Chondrocyte (in vitro differentiated cells): ENCODE measurements at regions not wholly inside any gene's neighbourhood (a gene's known extent, or its start where the extent isn't known, plus 50 kb on each side); places are given as distances from the start of the nearest gene placed in this dataset.

Experiments used
- DNase-seq: peaks from one replicate; pipeline ENCODE4 v3.0.0; 2021; ENCODE audit warnings: mixed read lengths, low spot score
- H3K27ac Mint-ChIP-seq: one replicate; pipeline ENCODE4 v1.8.0; 2021; ENCODE audit warnings: mild to moderate bottlenecking, moderate library complexity, mixed read lengths; ENCODE audit not compliant: unreplicated experiment
- H3K27me3 Mint-ChIP-seq: 2 replicates; pipeline ENCODE4 v1.8.0; 2021; ENCODE audit warnings: low read depth, mixed read lengths
- H3K36me3 Mint-ChIP-seq: 2 replicates; pipeline ENCODE4 v1.8.0; 2021; ENCODE audit warnings: low read depth, mixed read lengths
- H3K4me1 Mint-ChIP-seq: 2 replicates; pipeline ENCODE4 v1.8.0; 2021; ENCODE audit warnings: low read depth, mild to moderate bottlenecking, mixed read lengths
- H3K4me3 Mint-ChIP-seq: one replicate; pipeline ENCODE4 v1.8.0; 2021; ENCODE audit warnings: mild to moderate bottlenecking, moderate library complexity, mixed read lengths; ENCODE audit not compliant: unreplicated experiment
- H3K9me3 Mint-ChIP-seq: 2 replicates; pipeline ENCODE4 v1.8.0; 2021; ENCODE audit warnings: low read depth, mixed read lengths
- TF ChIP-seq, protein P1 (sequence below): fragments of 200-600 bp; sonication (generic); IDR thresholded peaks from 2 replicates; pipeline ENCODE4 v1.5.0; 2021; ENCODE audit warnings: antibody characterized with exemption, mild to moderate bottlenecking, moderate library complexity

DNA sequence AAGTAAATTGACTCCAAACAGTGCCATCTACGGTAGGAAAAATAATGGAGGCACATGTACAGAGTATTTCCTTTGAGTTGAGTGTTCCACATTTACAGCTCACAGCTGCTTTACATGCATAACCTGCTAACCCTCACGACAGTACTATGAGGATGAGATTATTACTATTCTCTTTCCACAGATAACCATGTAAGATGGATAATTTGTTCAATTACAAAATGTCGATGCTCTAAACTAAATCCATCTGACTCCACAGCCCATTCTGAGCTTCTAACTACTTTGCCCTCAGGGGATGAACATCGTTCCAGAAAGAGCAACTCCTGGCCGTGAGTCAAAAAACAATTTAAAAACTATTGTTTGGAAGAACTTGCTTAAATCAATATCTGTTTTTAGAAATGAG lies 330.4 kb upstream of the NWD2 start:
- Mint-ChIP-seq H3K27me3 (no peaks in the 10 kb centered on the region), H3K36me3 (no peaks in the 10 kb centered on the region), H3K27ac (no peak overlapping the region)

DNA sequence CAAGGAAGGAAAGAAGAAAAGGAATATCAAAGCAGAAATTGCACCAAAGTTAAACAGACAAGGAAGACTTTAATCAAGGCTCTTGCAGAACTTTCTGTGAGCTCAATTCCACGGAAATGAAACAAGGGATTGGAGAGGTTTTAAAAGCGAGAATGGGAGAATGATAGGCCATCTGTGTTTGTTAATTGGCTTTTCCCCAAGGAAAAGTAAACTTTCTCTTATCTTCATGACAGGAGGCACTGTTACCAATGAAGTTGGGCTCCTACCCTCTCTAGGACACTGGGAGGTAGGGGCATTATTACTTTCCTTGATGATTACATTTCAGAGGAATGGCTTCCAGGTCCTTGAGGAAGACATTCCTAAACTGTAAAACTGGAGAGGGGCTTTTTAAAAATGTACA lies 328.8 kb upstream of the NWD2 start:
- H3K36me3 Mint-ChIP-seq: no peaks in the 10 kb centered on the region
- H3K4me3 Mint-ChIP-seq: no peak overlapping the region
- no peaks in the 10 kb centered on the region for H3K4me1 Mint-ChIP-seq
- TF ChIP-seq, protein P1, sequence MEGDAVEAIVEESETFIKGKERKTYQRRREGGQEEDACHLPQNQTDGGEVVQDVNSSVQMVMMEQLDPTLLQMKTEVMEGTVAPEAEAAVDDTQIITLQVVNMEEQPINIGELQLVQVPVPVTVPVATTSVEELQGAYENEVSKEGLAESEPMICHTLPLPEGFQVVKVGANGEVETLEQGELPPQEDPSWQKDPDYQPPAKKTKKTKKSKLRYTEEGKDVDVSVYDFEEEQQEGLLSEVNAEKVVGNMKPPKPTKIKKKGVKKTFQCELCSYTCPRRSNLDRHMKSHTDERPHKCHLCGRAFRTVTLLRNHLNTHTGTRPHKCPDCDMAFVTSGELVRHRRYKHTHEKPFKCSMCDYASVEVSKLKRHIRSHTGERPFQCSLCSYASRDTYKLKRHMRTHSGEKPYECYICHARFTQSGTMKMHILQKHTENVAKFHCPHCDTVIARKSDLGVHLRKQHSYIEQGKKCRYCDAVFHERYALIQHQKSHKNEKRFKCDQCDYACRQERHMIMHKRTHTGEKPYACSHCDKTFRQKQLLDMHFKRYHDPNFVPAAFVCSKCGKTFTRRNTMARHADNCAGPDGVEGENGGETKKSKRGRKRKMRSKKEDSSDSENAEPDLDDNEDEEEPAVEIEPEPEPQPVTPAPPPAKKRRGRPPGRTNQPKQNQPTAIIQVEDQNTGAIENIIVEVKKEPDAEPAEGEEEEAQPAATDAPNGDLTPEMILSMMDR: no peak
- no peak for DNase-seq
- no peak overlapping the region for H3K27ac Mint-ChIP-seq
- no peaks in the 10 kb centered on the region for H3K9me3 Mint-ChIP-seq
- H3K27me3 Mint-ChIP-seq: no peaks in the 10 kb centered on the region

More for the DNA sequence above, 330.4 kb upstream of the NWD2 start:
- Mint-ChIP-seq H3K4me1 (no peaks in the 10 kb centered on the region), H3K4me3 (no peak overlapping the region), H3K9me3 (no peaks in the 10 kb centered on the region)
- no peak for DNase-seq
- TF ChIP-seq, protein P1: no peak

DNA sequence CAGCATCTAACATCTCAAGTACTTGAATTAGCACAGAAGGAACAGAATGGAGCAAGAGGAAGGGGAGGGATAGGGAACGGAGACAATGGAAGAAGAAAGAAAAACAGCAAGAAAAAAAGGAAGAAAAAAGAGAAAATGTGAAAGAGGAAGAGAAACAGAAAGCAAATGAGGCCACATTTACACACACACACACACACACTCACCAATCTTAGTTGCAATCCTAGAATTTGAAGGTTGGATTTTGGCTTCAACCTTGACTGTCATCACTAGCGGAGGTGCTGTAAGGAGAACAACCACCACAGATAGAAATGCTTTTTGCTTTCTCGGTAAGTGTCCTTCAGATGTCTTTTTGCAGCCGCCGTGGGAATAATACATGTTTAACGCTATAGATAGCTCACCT lies 327.1 kb upstream of the NWD2 start:
- Mint-ChIP-seq H3K27me3 (no peaks in the 10 kb centered on the region), H3K27ac (no peak overlapping the region)

DNA sequence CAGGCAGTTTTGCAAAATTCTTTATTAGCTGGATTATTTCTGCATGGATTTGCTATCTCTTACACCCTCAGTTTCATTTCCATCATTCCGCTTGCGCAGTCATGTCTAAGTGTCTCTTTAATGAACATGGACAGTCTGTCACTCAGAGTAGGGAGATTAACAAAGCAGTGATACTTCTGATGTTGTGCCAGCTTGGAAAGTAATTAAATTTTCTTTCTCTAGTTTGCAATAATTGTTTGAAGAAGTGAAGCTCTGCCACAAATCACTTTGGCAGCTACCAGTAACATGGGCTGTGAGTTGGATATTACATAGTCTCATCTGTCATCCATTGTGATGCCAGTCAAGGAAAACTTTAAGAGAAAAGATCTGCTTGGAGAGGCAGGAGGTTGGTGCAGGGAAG lies 324.8 kb upstream of the NWD2 start:
- no peaks in the 10 kb centered on the region for H3K4me1 Mint-ChIP-seq
- TF ChIP-seq, protein P1: no peak

More for the DNA sequence above, 327.1 kb upstream of the NWD2 start:
- no peaks in the 10 kb centered on the region for H3K9me3 Mint-ChIP-seq
- H3K4me1 Mint-ChIP-seq: no peaks in the 10 kb centered on the region
- TF ChIP-seq, protein P1: no peak
- no peaks in the 10 kb centered on the region for H3K36me3 Mint-ChIP-seq
- H3K4me3 Mint-ChIP-seq: no peak overlapping the region
- no peak for DNase-seq

DNA sequence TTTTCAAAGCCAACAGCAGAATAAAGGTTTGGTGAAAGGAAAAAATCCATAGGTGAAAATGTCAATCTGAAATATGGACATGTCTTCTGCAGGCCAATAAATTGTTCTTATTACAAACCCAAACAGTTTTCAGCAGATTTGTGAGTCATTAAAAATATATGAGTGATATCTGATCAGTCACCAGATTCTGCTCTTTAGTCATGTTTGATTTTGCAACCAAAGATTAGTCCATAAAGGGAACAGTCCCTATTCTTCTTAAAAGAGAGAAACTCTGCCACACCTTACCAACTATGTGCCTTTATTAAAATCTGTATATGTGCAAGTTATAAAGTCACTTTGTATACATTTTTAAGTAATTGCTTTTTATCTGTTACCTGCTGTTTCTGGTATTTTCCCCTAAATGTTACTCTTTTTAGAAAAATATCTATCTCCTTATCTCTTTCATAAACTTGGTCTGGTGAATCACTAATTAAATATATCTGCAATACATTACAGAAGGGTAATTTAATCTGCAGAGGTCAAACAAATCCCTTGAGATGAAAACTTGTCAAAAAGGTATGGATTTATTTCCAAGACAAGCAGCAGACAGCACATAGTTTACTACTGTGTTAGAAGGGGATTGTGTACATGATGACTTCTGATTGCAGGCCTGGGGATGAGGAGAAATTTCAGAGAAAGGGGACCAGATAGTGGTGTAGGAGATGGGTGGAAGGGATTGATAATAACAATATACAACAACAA lies 322.9 kb upstream of the NWD2 start:
- TF ChIP-seq, protein P1: no peak
- H3K4me3 Mint-ChIP-seq: no peak overlapping the region
- no peaks in the 10 kb centered on the region for H3K36me3 Mint-ChIP-seq

More for the DNA sequence above, 324.8 kb upstream of the NWD2 start:
- H3K27me3 Mint-ChIP-seq: no peaks in the 10 kb centered on the region
- no peak overlapping the region for H3K27ac Mint-ChIP-seq
- no peaks in the 10 kb centered on the region for H3K36me3 Mint-ChIP-seq
- no peak overlapping the region for H3K4me3 Mint-ChIP-seq
- no peak for DNase-seq
- H3K9me3 Mint-ChIP-seq: no peaks in the 10 kb centered on the region

More for the DNA sequence above, 322.9 kb upstream of the NWD2 start:
- H3K9me3 Mint-ChIP-seq: no peaks in the 10 kb centered on the region
- no peaks in the 10 kb centered on the region for H3K4me1 Mint-ChIP-seq
- no peak overlapping the region for H3K27ac Mint-ChIP-seq
- DNase-seq: no peak
- no peaks in the 10 kb centered on the region for H3K27me3 Mint-ChIP-seq
